GM11168 (cell line): ENCODE measurements at regions not wholly inside any gene's neighbourhood (a gene's known extent, or its start where the extent isn't known, plus 50 kb on each side); places are given as distances from the start of the nearest gene placed in this dataset.

ENCODE experiments used
- in situ Hi-C: fragments of 300-500 bp; cut with MboI; formaldehyde crosslinking; loops from one replicate; pipeline ENCODE4 v1.12.0; 2022; ENCODE audit warnings: low sequenced_read_pairs; ENCODE audit not compliant: unreplicated experiment

DNA sequence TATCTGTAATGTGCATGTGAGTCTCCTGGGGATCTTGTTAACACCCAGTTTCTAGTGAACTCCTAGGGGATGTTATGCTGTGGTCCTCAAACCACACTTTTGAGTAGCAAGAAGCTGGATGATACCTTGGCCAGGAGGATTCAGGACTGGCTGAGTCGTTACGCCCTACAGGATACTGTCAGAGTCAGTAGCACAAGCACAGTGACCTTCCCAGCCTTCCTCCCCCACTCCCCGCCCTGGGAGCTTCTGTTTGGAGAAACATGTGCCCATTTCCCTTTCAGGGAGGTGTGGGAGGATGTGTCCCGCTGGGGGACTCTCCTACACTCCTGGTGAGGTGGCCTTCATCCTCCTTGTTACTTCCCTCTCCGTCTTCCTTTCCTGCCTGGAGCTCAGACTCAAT, 76.4 kb upstream of the TRPM1 start:
- in situ Hi-C loops: no loop called here

DNA sequence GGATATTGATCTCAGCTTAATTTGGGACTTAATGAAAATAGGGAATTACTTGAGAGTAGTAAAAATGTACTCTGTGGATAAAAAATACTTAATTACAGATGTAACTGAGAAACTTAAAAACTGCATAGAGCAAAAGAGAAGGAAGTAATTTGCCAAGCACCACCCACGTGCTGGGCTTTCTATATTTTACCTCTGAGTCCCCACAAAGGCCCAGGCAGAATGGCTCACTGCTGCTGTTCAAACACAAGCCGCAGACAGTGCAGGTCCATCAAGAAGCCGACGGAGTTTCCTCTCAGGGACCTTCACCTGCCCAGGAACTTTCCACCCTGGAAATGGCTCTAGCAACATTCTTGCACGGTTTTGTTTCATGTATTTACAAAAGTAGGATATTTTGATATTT, 77.2 kb upstream of the TRPM1 start:
- in situ Hi-C loops: no loop called here

- in situ Hi-C loops: no loop called here
These were observed 78.2 kb upstream of the TRPM1 start for GRCh38 chr15:31179693-31180092.

DNA sequence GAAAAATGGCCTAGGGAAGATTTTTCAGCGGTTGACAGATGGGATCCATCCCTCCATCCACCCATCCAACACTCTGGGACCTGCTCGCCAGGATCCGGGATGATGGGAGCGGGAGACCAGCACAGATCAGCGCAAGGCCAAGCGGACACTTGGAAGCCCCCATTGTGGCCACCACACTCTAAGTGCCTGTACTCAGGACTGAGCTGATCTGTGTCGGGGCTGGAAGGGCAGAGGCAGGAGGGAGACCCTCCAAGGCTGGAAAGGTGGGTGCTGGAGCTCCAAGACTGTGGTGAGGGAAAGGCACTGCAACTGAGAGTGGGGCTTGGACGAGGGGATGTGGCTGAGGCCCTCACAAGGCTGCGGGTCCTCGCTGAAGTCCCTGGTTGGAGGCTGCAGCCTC, 91.8 kb upstream of the TRPM1 start:
- in situ Hi-C loops: no loop called here

- in situ Hi-C loops: no loop called here
These were observed 94.3 kb upstream of the TRPM1 start for GRCh38 chr15:31195871-31196270.

- in situ Hi-C loops: no loop called here
These were observed 96.2 kb upstream of the TRPM1 start for GRCh38 chr15:31197497-31198414.

- in situ Hi-C loops: loop anchor here (10.0 kb wide), 1 partner anchor 134 kb away; no protein-coding TSS in a partner anchor
These were observed 99.2 kb upstream of the TRPM1 start for GRCh38 chr15:31200735-31201151.

DNA sequence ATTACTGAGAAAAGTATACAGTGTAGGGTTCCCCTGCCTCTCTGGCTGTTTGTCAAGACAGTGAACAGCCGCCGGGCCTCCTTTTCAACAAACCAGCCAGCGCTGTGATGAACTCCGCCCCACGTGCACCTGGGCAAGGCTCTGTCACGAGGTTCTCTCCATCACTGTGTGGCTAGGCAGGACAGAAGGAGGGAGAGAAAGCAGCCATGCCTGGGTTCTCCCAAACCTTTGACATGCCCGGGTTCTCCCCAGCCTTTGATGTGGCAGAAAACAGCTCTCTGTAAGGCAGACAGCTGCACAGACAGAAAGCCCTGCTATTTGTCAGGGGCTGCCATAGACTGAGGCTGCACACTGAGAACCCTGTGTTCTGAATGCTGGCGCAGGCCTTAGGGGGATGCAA, 101.4 kb upstream of the TRPM1 start:
- in situ Hi-C loops: loop anchor here (10.0 kb wide), 1 partner anchor 132 kb away; no protein-coding TSS in a partner anchor

DNA sequence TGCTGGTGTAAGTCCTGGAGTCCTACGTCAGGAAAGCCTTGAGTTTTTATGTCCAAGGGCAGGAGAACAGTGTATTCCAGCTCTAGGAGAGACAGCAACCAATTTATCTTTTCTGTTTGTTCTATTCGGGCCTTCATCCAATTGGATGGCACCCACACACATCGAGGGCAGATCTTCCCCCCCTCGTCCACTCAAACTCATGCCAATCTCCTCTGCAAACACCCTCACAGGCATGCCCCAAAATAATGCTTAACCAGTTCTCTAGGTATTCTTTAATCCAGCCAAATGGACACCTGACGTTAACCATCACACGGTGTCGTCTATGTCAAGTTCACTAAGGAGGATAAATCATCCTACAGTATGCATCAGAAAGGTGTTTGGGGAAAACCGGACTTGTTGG, 102.5 kb upstream of the TRPM1 start:
- in situ Hi-C loops: loop anchor here (10.0 kb wide), 1 partner anchor 131 kb away; no protein-coding TSS in a partner anchor

DNA sequence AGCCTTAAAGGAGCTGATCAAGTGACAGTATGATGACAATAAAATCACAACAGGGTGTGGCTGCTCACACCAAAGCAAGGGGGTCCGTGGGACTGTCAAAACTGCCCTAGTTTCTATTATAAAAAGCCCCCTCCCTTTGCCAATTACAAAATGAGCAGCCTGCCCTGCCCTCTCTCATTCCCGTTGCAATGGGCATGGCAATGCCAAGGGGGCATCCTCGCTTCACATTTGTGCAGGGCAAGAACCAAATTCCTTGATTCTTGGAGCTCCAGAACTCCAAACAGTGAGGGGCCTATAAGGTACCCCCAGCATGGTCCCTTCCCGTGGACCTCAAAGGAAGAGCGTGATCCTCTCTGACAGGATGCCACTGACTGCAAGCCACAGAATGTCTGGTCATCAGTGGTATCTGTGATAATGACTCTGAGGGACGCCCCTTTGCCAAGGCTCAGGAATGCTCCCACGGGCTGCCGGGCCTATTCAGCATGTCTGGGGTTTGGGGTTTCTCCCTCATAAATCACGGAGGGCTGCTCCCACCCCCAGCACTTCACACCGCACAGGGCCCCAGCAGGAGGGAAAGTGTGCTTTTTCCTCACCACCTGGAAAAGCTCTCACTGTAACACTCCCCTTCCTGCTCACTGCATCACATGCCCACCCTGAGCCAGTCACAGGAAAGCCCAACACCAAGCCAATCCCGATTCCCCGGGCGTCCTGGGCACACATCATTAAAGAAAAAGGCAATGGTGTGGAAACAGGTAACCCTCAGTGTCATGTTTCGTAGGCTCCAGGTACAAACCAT, 105.1 kb upstream of the TRPM1 start:
- in situ Hi-C loops: loop anchor here (10.0 kb wide), 1 partner anchor 128 kb away; no protein-coding TSS in a partner anchor

GRCh38 chr15:31207246-31207645, 105.7 kb upstream of the TRPM1 start:
- in situ Hi-C loops: loop anchor here (10.0 kb wide), 1 partner anchor 128 kb away; no protein-coding TSS in a partner anchor

GRCh38 chr15:31207861-31208260, 106.3 kb upstream of the TRPM1 start:
- in situ Hi-C loops: loop anchor here (10.0 kb wide), 1 partner anchor 127 kb away; no protein-coding TSS in a partner anchor

DNA sequence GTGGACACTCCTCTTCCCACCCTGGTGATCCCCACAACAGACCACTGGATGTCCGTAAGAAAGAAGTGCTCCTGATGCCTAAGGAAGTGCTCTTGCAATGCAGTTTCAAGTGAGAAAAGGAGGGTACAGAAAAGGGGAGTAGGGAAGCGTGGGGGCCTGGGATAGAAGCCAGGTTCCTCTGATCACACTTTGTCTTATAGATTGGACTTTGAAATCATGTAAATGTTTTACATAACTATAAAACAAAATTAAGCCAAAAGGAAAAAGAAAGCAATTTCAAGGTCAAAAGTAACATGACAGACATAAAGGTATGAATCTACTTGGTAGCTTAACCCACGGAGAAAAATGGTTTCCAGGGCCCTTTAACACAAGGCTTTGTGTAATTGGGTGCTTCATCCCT, 107.3 kb upstream of the TRPM1 start:
- in situ Hi-C loops: loop anchor here (10.0 kb wide), 1 partner anchor 126 kb away; no protein-coding TSS in a partner anchor

DNA sequence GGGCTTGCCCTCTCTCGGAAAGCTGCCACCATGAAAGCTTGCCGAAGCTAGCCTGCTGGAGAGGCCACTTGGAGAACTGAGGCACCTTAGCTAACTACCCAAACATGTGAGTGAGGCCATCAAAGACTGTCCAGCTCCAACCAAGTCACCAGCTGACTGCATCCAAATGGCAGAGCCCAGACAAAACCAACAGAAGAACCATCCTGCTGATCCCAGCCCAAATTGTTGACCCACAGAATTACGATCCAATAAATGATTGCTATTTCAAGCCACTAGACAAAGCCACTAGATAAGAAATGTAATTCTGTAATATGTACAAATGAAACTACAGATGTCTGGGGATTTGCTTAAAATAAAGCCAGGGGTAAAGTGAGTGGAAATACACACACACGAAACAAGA, 109.8 kb upstream of the TRPM1 start:
- in situ Hi-C loops: loop anchor here (5.0 kb wide), 1 partner anchor 276 kb away; no protein-coding TSS in a partner anchor

DNA sequence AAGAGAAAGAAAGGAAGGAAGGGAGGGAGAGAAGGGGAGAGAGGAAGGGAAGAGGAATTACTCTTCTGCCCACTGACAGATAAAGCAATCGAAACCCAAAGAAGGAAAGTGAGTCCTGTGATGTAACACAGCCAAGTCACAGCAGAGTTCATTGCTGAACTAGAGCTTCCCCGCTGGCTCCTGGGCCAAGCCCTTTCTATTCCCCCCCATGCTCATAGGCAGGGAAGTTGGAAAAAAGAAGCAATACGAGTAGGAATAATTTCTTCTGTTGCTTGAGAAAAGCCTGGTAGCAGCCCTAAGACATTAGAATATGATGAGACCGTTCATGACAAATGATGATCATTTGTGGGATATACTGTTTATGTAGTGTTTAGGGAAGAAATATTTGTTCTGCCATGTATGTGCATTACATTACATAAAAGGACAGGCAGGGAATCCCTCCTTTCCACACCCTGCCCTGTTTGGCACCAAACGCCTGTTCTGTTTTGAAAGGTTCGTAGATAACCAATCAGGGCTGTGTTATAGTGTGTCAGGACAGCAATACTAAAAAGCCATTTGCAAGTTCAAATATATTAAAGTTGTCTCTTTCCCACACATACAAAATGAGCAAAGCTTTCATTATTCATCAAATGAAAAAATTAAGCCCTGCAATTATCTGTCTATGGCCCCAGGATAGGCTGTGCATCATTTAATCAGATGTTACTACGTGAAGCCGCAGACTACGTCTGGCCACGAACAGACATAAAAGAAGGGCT, 111.0 kb upstream of the TRPM1 start:
- in situ Hi-C loops: loop anchor here (5.0 kb wide), 1 partner anchor 275 kb away; no protein-coding TSS in a partner anchor

DNA sequence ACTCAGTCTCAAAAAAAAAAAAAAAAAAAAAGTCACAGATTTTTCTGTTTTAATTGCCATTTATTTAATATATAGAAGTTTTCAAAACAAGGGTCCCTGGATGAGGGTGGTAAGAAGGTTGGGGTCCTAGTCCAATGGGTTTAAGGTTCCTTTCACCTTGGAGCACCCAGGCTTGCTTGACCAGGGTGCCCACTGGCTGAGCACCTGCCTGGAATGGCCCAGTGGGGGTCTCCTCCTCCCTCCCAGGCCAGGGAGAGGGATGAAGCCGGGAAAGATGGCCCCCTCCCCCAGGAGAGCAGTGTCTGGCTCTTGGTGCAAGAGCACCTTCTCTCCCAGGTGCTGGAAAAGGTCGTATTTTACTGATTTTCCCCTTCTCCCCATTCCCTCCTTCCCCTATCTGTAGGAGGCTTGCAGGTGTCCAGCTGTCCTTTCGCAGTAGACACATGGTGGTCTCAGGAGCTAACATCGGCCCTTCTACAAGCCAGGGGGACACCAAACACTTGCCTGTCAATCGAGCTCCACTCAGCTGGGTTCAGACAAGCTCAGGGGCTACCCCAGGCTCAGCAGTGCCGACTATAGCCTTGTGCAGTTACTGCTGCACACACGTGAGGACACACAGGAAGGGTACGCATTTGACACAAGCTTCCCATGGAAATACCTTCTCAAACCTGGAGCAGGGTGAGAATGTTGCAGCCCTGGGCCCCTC, 112.3 kb upstream of the KLF13 start:
- in situ Hi-C loops: loop anchor here (5.0 kb wide), 1 partner anchor 273 kb away; no protein-coding TSS in a partner anchor

DNA sequence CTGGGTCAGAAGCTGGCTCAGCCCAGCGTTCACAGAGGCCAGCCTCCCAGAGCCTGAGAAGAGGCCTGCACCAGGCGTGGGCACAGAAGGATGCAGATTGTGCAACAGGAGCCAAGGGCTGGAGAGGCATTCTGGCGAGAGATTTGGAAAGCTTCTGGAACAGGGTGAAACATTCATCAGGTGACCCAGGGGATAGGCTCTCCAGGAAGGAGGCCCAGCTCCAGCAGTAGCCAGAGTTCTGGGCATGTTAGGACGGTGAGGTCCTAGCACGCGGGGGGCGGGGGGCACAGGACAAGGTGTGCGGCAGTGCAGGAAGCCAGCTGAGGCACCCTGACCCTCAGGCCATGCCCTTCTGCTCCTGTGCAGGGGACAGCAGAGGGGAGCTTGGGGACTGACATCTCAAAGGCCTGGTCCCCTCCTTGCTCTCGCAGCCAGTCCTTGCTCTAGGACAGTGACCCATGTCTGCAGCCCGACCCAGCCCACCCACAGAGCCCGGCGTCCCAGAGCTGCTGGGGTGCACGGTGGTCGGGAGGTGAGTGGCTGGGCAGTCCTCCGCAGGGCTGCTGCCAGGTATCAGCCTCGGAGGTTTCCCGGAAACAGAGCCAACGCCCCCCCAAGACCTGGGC, 111.7 kb upstream of the KLF13 start:
- in situ Hi-C loops: loop anchor here (5.0 kb wide), 1 partner anchor 272 kb away; no protein-coding TSS in a partner anchor

GRCh38 chr15:31215490-31216214, 111.0 kb upstream of the KLF13 start:
- in situ Hi-C loops: no loop called here
